Activated naive CD4-positive, alpha-beta T cell treated with Interleukin-2 at 50 U/mL for 16 hours (primary cell): ENCODE measurements at regions not wholly inside any gene's neighbourhood (a gene's known extent, or its start where the extent isn't known, plus 50 kb on each side); places are given as distances from the start of the nearest gene placed in this dataset.
"Not testable (repeated sequence)": the region's sequence is repeated elsewhere in the genome, so short reads cannot be mapped to it uniquely, and the experiment has no call there.

Source experiments
- DNase-seq: peaks from one replicate; pipeline ENCODE4 v3.0.0-alpha.2; 2020

DNA sequence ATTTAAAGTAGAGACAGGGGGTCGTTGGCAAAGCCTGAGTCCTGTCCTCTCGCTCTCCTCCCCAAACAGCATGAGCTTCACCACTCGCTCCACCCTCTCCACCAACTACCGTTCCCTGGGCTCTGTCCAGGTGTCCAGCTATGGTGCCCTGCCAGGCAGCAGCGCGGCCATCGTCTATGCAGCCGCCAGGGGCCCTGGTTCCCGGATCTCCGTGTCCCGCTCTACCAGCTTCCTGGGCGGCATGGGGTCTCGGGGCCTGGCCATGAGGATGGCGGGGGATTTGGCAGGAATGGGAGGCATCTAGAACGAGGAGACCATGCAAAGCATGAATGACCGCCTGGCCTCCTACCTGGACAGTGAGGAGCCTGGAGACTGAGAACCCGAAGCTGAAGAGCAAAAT, 1117.2 kb upstream of the MIR17HG start:
- DNase-seq, result no peak

DNA sequence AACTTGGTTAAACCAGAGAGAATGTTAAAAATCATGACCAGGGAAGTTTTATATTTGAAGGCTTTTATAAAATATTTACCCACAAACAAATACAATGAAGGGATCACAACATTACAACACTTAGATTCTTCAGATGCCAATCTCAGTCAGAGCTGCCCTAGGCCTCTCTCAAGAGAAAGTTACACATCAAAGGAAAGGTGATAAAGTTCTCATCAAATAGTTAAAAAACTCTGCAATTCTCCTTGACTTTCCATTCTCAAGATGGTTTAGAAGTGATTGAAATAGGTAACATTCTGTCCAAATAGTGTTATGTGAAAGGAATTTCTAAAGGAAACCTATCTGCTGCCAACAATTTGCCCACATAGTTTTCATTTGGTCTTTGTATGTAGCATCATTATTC, 1115.2 kb upstream of the MIR17HG start:
- DNase-seq, result no peak

DNA sequence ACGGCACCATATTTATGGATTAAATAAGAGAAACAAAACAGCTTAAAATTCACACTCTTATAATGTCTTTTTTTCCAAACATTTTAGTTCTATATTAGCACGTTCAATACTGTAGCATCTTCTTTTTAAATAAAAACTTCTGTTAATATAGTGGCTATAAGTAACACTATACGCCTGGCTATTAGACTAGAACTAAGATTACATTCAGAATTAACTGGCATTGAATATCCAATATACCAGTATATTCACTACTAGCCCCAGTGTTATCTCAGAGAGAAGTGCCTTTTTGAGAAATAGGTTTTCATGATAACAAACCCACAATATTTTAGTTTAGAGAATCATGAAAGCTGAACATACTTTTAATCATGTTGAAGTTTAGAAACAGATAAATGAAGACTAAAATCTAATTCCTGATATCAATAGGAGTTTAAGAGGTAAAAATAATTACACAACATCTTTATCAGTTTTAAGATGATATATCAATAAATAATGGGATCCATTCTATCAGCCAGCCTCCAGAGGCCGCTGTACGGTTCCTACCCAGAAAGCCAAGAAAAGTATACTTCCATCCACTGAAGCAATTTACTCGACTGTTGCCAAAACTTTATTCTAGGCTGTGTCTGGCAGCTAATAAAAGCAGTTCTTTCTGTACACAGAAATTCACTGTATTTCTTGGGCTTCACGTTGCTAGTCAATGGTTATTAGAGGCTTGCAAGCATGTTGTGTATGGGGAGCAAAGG, 1113.4 kb upstream of the MIR17HG start:
- no peak for DNase-seq

DNA sequence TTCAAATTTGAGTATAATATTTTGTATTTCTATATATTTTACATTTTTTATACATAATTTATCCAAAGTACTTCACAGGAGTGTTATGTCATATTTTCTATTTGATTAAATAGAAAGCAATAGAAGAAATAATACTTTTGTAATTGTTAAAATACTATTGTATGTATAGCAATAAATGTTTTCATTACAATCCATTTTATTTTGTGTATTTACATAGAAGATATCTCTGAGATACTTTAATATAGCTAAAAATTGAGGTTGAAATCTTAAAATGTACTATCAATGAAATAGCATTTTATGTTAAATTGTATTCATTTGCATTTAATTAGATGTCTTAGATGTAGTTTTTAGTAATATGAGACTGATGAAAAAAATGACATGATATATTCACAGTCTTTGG, 1109.6 kb upstream of the MIR17HG start:
- DNase-seq, result no peak

DNA sequence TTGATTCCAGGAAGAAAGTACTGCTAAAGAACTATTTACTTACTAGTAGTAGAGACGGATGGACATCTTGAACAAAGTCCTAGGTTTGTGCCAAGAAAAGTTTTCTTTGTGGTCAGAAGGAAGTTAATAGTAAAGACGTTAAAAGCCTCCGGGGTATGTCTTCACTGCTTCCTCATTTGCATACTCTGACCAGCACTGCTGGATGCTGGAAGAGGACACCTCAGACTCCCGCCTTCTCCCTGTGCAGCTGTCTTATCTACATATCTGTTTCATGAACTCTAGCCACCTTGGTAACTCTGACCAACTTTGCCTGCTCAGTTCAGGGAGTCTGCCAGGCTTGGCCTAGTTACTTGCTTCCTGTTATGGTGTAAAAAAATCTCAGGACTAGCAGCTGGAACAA, 1109.1 kb upstream of the MIR17HG start:
- DNase-seq, result no peak

DNA sequence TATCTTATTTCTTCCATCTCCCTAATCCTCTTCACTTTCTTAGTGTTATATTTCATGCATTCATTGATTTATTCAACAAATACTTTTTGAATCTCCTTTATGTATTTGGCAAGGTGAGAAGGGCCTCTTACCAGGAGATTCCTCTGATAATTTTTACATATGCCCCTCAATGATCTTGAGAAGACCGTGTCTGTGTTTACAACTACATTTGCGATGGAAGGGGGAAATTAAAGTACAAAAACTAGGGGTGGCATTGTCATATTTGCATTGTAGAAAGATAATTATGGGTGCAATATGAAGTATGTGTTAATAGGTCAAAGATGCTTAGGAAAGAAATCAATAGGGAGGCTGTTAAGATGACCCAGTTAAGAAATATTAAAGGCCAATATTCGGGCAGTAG, 1108.4 kb upstream of the MIR17HG start:
- no peak for DNase-seq

DNA sequence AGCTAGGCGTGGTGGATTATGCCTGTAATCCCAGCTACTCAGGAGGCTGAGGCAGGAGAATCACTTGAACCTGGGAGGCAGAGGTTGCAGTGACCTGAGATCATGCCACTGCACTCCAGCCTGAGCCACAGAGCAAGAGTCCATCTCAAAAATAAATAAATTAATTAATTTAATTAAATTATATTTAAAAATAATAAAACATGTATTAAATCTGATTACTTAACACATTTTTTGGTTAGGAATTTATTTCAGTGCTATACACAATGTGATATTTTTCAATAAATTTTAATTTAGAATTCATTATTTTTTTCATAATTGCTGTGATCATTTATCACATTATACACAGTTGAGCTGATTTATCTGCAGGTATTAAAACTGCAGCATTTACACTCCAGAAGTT, 1101.5 kb upstream of the MIR17HG start:
- no peak for DNase-seq

DNA sequence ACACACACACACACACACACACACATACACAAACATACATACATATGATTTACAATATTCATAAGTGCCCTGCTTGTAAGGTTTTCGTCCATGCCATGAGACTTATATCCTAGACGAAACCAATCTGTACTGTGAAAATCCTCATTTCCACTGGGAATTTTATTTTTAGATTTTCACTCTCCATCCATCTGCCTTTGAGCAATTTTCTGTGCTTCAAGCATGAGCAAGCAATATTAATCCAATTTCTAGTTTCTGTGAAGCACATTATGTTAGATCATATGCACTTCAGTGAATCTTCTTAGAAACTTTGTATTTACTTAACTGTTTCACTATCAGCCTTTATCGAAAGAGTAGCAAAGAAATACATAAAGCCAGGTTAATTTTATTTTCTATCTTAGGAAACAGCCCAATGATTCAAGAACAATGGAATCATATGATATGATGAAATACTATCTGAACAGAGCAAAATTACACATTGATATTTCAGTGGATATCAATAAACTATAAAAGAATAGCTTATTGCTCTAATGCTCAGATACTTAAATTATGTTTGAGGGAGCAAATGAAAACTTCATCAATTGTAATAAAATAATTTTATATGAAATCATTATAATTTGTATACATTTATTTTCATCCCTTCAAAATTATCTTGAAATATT, 1100.7 kb upstream of the MIR17HG start:
- DNase-seq, result no peak

DNA sequence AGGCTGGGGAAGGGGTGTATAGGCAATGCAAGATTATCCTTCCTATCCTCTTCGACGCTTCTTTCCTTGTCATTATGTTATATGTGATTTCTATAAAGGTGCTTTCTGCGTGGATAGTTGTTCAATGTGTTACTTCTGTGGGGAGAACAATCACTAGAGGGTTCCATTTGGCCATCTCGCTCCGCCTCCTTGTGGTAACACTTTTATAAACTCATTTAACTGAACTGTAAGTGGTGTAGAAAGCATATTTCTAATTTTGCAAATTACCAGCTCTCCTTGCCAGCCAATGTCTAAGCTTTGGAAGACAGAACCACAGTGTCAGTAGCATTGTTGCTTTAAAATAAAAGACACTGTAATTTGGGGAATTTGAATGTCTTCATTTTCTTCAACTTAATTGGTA, 1093.7 kb upstream of the MIR17HG start:
- DNase-seq, result no peak

DNA sequence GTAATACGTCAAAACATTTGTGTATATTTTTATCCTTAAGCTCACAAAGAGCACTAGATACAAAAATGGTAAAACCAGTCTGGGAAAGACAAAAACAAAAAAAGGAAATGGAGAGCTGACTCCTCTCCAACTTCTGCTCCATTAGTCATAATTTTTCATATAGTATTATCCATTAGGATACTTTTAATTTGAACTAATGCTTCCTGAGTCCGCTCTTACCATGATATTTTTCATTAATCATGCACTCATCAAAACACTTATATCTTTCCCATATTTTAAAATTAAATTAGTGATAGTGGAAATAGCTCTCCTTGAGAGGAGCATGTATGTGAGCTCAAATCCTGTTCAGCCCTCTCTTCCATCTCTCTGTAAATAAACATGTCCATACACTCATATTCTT, 1093.0 kb upstream of the MIR17HG start:
- DNase-seq, result no peak

DNA sequence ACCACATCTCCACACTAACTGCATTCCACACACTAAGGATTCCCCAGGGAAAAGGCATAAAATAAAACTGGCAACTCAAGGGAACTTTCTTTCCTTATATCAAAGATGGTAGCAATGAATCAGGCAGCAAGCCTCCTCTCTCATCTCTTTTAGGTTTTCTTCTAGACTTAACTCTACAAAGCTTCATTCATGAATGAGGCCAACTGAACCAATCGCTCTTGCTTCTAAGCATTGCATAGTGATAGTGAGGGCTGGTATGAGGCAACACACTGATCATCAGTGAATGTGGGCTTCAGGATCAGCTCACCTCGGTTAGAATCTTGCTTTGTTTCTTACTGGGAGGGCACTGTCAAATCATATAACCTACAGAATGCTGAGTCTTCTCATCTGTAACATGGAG, 1090.7 kb upstream of the MIR17HG start:
- DNase-seq, result no peak

DNA sequence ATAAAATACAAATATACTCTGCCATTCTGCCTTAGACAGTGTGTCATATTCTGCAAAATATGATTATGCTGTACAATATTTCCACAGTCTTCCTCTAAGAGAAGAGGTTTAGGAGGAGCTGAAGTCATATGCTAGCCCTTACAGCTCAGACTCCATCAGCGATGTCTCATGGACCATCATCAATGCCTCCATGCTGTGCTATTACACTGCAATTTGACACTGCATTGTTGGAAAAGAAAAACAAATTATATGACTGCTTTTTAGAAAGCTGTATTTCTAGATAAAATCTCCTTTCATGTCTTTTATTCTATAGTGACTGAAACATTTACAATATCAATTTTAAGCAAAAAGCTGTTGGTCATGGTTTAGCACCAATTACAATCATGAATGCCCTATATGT, 1089.4 kb upstream of the MIR17HG start:
- no peak for DNase-seq

DNA sequence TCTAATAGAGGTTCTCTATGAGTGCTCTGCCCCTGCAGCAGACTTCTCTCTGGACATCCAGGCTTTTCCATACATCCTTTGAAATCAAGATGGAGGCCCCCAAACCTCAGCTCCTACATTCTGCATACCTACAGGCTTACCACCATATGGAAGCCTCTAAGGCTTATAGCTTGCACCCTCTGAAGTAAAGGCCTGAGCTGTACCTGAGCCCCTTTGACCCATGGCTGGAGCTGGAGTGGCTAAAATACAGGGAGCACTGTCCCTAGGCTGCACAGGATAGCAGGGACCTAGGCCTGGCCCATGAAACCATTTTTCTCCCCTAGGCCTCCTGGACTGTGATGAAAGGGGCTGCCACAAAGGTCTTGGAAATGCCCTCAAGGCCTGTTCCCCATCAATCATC, 1086.1 kb upstream of the MIR17HG start:
- no peak for DNase-seq

DNA sequence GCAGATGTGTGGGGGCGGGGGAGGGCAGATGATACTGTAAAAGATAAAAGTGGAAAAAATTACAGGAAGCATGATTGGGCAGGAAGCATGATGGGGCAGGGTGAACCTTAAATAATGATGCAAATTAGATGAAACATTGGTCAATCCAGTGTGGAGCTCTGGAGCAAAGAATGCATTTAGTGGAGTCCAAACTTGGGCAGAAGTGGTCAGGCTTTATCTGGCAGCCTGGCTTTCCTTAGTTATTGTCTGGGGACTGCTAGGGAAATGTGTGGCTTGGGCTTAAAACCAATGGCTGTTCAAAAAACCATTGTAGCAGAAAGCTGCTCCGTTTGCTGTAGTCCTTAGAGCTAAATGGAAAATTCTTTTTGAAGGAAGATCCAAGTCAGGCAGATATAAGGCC, 1077.3 kb upstream of the MIR17HG start:
- DNase-seq, result no peak

DNA sequence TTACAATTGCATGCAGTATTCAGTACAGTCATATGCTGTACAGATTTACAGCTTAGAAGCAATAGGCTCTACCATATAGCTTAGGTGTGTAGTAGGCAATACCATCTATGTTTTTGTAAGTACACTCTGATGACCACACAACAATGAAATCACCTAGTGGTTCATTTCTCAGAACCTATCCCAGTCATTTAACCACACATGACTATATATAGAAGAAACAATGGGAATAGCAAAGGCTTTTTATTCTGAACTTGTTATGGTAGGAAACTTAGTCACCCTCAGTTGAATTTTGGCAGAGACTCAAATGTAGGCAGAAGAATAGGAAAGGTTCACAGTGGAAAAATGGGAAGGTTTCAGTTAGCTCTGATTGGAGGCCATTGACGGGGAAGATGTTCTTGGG, 1075.1 kb upstream of the MIR17HG start:
- DNase-seq, result no peak

DNA sequence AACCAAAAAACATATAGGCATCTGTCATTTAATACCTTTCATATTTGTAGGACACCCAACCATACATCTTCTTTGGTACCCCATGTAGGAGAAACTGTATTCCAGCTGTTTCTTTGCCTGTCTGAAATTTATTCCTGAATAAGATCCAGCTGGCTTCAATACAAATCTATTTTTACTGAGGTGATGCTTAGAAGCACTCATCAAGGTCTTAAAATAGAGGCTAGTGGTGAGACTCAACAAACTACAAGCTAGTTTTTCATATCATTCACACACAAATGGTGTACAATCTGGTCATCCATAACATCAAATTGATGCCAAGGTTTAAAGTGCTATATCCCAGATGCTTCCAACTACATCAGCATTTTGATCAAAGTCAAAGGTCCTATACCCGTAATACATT, 1071.3 kb upstream of the MIR17HG start:
- no peak for DNase-seq

DNA sequence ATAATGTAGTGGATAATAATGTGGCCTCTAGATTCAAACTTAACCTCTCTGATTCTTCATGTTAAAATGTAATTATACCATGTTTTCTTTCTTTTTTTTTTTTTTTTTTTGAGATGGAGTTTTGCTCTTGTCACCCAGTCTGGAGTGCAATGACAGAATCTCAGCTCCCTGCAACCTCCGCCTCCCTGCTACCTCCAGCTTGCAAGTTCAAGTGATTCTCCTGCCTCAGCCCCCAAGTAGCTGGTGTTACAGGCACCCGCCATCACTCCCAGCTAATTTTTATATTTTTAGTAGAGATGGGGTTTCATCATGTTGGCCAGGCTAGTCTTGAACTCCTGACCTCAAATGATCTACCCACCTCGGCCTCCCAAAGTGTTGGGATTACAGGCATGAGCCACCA, 1069.3 kb upstream of the MIR17HG start:
- DNase-seq, result not testable (repeated sequence)

DNA sequence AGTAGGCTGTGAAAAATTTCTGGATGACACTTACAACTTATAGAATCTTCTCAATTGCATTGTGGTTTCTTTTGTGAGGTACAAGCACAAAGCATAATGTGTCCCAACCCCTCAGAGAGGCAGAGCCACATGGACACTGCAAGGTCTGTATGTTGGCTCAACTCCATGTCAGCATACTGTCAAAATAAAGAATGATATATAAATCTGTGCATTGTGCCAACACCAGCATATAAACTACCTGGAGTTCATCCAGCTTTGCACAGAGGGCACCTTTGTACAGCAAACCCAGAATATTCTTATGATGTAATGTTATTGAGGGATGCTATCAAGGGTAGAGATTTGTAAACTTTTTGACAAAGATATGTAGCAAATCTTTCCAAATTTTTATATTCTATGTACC, 1065.8 kb upstream of the MIR17HG start:
- no peak for DNase-seq

DNA sequence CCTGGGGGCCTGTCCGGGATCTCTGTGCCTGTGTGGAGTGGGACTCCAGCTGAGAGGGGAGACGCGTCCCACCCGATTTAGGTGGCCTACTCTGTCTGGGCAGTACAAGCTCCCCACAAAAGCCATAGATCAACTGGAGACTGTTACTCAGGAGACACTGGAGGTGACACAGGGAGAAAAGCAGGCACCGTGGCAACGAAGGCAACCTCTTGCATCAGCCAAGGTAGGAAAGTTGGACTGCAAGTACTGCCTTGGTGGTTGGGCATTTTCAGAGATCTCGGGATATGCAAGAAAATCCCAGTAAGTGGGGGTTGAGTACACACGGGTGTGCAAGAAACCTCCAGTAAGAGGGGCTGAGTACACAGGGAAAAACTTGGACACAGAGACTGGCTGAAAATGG, 1060.0 kb upstream of the MIR17HG start:
- DNase-seq, result no peak

DNA sequence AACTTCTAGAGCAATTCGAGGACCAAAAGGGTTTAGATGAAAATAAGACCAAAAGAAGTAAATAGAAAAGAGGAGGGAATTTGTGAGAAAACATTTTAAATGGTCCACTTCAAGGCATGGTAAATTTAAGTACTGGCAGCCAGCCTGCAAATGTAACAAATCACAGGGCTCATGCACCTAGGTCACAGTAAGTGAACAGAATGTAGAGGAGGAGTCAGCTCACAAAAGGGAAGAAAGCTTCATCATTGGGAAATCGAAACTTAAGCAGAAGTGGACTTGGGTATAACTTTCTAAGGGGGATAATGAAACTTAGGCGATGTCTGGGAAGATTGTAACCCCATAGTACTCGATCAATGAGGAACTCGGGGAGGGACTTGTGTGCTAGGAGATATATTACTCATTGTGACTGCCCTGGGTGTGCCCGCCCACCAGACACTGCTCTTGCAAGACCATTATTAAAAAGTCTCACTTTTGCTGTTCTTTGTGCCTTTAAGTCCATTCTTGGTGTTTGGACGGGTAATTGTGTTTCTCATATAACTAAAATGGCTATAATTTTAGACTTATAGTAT, 1053.6 kb upstream of the MIR17HG start:
- no peak for DNase-seq

DNA sequence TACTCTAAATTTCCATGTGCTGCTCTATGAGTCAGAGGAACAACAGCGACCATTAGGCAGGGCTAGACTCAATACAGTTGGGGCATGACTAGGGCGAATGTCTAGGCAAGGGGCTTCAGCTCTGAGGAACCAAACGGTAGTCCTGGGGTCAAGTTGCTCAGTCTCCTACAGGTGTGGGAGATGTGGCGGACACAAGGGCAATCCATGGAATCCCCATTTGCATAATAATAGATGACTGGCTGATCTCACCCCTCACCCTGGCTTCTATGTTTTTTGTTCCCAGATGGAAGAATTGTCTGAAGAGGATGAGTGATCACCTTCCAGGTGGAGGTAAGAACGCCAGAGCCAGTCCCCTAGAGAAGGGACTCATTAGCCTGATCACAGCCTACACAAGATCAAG, 1048.2 kb upstream of the MIR17HG start:
- DNase-seq, result no peak

DNA sequence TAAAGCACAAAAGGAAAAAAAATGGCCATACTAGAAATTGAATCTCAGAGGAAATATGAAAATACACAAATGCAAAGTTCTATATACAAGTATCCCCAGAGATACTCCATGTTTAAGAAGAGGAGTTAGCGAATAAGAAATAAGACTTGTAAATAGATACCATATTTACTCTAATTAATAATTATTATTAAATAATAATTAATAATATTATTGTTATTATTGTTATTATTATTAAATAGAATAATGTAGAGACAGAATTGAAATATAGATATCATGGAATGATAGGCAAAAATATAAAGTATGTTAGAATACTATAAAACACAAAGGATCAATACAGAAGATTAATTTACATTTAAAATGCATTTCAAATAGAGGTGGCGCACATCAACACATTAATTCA, 1047.5 kb upstream of the MIR17HG start:
- DNase-seq, result no peak

DNA sequence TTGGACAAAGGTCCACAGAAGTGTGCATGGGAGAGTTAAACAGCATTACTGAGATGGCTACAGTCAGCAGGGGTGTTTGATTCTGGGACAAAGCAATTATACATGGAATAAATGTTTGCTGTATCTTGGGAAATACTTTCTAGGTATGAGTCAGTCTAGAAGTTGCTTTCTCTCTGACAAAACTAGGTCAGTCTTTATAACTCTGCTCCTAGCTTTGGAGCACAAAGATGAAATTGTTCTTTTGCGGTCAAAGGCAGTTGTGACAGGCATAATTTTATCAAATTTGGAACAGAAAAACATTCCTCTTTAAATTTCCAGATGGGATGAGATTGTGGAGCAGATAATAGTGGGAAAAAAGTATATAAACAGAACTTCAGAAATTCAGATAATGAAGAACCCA, 1045.4 kb upstream of the MIR17HG start:
- no peak for DNase-seq

DNA sequence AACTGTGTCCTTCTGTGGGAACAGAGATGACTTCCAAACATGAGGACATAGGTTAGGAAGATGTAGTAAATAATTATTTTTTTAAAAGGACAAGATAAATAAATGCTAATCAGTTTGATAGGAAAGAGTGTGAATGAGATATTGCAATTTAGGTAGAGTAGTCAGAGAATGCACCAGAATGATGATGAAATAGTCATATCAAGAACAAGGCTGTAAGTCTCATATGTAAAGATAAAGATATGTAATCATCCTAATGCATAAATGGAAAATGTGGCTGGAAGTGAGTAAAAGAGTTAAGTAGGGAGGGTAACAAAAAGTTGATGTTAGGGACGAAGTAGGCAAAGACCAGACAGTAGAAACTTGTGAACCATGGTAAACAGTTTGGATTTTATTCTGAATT, 1041.7 kb upstream of the MIR17HG start:
- DNase-seq, result no peak

DNA sequence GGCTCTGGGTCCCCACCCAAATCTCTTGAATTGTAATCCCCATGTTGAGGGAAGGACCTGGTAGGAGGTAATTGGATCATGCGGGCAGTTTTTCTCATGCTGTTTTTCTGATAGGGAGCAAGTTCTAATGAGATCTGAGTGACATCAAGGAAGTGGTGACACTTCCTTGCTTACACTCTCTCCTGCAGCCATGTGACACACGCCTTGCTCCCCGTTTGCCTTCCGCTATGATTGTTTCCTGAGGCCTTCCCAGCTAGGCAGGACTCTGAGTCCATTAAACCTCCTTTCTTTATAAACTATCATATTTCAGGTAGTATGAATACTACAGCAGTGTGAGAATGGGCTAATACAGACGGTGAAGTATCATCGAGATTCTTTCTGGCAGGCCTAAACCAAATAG, 1040.4 kb upstream of the MIR17HG start:
- DNase-seq, result no peak
